ENCODE measurements at regions not wholly inside any gene's neighbourhood (a gene's known extent, or its start where the extent isn't known, plus 50 kb on each side); places are given as distances from the start of the nearest gene placed in this dataset.
"Not testable (repeated sequence)": the region's sequence is repeated elsewhere in the genome, so short reads cannot be mapped to it uniquely, and the experiment has no call there.

GRCh38 chrX:116679544-116679943 lies 216.8 kb upstream of the CT83 start:
- TF ChIP-seq CTCF (conservative IDR thresholded peaks at IDR 0.05; ENCODE audit: low read depth in 2 of 2); EZH2phosphoT487 (IDR thresholded peaks at IDR 0.05; ENCODE audit: unreplicated experiment); REST (IDR thresholded peaks at IDR 0.05; ENCODE audit: unreplicated experiment); CREB1 (CRISPR knock-in tag; IDR thresholded peaks at IDR 0.05; ENCODE audit: low read depth); POLR2AphosphoS5 (IDR thresholded peaks at IDR 0.05; ENCODE audit: low read depth); JUNB (IDR thresholded peaks at IDR 0.05; ENCODE audit: unreplicated experiment); EZH2 (IDR thresholded peaks at IDR 0.05; ENCODE audit: low read depth, unreplicated experiment); NANOG (IDR thresholded peaks at IDR 0.05; ENCODE audit: borderline replicate concordance); ZNF462 (CRISPR knock-in tag; IDR thresholded peaks at IDR 0.05): not testable (repeated sequence)
